Osteocyte (in vitro differentiated cells): ENCODE measurements at regions not wholly inside any gene's neighbourhood (a gene's known extent, or its start where the extent isn't known, plus 50 kb on each side); places are given as distances from the start of the nearest gene placed in this dataset.

ENCODE experiments used
- DNase-seq: peaks from one replicate; pipeline ENCODE4 v3.0.0; 2021; ENCODE audit warnings: mixed read lengths; ENCODE audit not compliant: unreplicated experiment; ENCODE audit errors: extremely low spot score
- H3K27ac Mint-ChIP-seq: one replicate; pipeline ENCODE4 v1.8.0; 2021; ENCODE audit warnings: mild to moderate bottlenecking, mixed read lengths; ENCODE audit not compliant: unreplicated experiment
- H3K27me3 Mint-ChIP-seq: one replicate; pipeline ENCODE4 v1.8.0; 2021; ENCODE audit warnings: mixed read lengths; ENCODE audit not compliant: unreplicated experiment
- H3K36me3 Mint-ChIP-seq: one replicate; pipeline ENCODE4 v1.8.0; 2021; ENCODE audit warnings: mixed read lengths; ENCODE audit not compliant: unreplicated experiment
- H3K4me1 Mint-ChIP-seq: one replicate; pipeline ENCODE4 v1.8.0; 2021; ENCODE audit warnings: mixed read lengths; ENCODE audit not compliant: unreplicated experiment
- H3K4me3 Mint-ChIP-seq: one replicate; pipeline ENCODE4 v1.8.0; 2021; ENCODE audit warnings: mild to moderate bottlenecking, moderate library complexity, mixed read lengths; ENCODE audit not compliant: unreplicated experiment
- H3K9me3 Mint-ChIP-seq: one replicate; pipeline ENCODE4 v1.8.0; 2021; ENCODE audit warnings: mixed read lengths; ENCODE audit not compliant: unreplicated experiment
- CTCF ChIP-seq: fragments of 200-600 bp; sonication (generic); IDR thresholded peaks from 2 replicates; pipeline ENCODE4 v1.5.0; 2021; ENCODE audit warnings: antibody characterized with exemption, mild to moderate bottlenecking, moderate library complexity

GRCh38 chr2:149781263-149781808, 193.8 kb upstream of the MMADHC start:
- DNase-seq: no peak
- Mint-ChIP-seq H3K9me3 (peaks cover 22% of the 10 kb centered on the region), H3K4me3 (no peak overlapping the region), H3K27me3 (peaks cover 2% of the 10 kb centered on the region), H3K4me1 (no peaks in the 10 kb centered on the region), H3K36me3 (peaks cover 5% of the 10 kb centered on the region), H3K27ac (no peak overlapping the region)
- no peak for TF ChIP-seq CTCF

- peaks cover 15% of the 10 kb centered on the region for H3K4me1 Mint-ChIP-seq
- no peak overlapping the region for H3K27ac Mint-ChIP-seq
- DNase-seq: no peak
- no peaks in the 10 kb centered on the region for H3K36me3 Mint-ChIP-seq
- H3K4me3 Mint-ChIP-seq: no peak overlapping the region
- peaks cover 3% of the 10 kb centered on the region for H3K9me3 Mint-ChIP-seq
- TF ChIP-seq CTCF: no peak
- no peaks in the 10 kb centered on the region for H3K27me3 Mint-ChIP-seq
These were observed 185.4 kb upstream of the MMADHC start for GRCh38 chr2:149773006-149773405.

GRCh38 chr2:149768320-149768799, 180.8 kb upstream of the MMADHC start:
- Mint-ChIP-seq H3K9me3 (no peaks in the 10 kb centered on the region), H3K27ac (peak overlapping the region; percentile 86), H3K27me3 (no peaks in the 10 kb centered on the region), H3K36me3 (no peaks in the 10 kb centered on the region), H3K4me3 (no peak overlapping the region), H3K4me1 (peaks cover 27% of the 10 kb centered on the region)
- no peak for DNase-seq
- no peak for TF ChIP-seq CTCF

- peaks cover 23% of the 10 kb centered on the region for H3K4me1 Mint-ChIP-seq
- no peaks in the 10 kb centered on the region for H3K9me3 Mint-ChIP-seq
- H3K36me3 Mint-ChIP-seq: no peaks in the 10 kb centered on the region
- TF ChIP-seq CTCF: no peak
- H3K27ac Mint-ChIP-seq: peak overlapping the region; percentile 86
- H3K4me3 Mint-ChIP-seq: peak overlapping the region; percentile 46
- DNase-seq: no peak
- no peaks in the 10 kb centered on the region for H3K27me3 Mint-ChIP-seq
These were observed 180.0 kb upstream of the MMADHC start for GRCh38 chr2:149767516-149767974.

GRCh38 chr2:149766339-149766738, 178.8 kb upstream of the MMADHC start:
- TF ChIP-seq CTCF: no peak
- H3K4me3 Mint-ChIP-seq: no peak overlapping the region
- H3K4me1 Mint-ChIP-seq: peaks cover 23% of the 10 kb centered on the region
- no peak for DNase-seq
- no peak overlapping the region for H3K27ac Mint-ChIP-seq
- no peaks in the 10 kb centered on the region for H3K36me3 Mint-ChIP-seq
- H3K9me3 Mint-ChIP-seq: no peaks in the 10 kb centered on the region
- no peaks in the 10 kb centered on the region for H3K27me3 Mint-ChIP-seq
